ENCODE measurements at regions not wholly inside any gene's neighbourhood (a gene's known extent, or its start where the extent isn't known, plus 50 kb on each side); places are given as distances from the start of the nearest gene placed in this dataset.
"Not testable (repeated sequence)": the region's sequence is repeated elsewhere in the genome, so short reads cannot be mapped to it uniquely, and the experiment has no call there.

DNA sequence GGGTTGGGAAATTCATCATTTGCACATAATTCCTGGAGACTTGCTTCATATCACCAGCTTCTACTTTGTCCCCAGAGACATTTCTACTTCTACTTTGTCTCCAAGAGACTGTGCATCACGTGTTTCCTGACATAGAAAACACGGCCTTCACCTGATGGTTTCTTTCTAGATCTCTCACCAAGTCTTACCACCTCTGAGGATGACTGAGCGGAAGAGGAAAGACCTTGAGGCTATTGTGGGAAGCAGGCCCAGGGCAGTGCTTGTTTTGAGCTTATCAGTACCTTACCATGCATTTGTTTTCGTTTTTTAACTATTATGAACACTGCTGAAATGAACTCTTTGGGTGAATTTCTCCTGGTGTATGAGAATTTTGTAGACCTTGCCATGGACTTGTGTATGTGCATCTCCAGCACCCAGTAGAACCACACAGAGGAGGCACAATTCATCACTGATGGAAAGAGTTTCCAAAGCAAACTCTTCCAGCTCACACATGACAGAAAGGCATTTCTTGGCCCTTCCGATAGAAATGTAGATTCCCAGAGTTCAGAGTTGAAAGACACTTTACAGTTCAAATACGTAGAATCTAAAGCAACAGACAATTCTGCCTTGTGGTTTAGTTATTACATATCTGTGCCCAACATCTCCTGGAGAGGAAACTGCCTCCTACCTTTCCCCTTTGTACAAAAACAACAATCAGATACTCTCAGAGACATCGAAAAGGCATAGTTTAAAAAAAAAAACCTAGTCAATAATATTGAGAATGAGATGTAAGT is 434.7 kb downstream of the FUT8 start:
- Mint-ChIP-seq H3K27ac (ENCODE audit: low read depth, unreplicated experiment) (no peak overlapping the region), H3K36me3 (ENCODE audit: insufficient read depth, unreplicated experiment) (no peaks in the 10 kb centered on the region), H3K4me3 (ENCODE audit: unreplicated experiment) (no peak overlapping the region), H3K4me1 (ENCODE audit: insufficient read depth, unreplicated experiment) (no peaks in the 10 kb centered on the region), H3K9me3 (ENCODE audit: unreplicated experiment) (no peaks in the 10 kb centered on the region), H3K27me3 (ENCODE audit: insufficient read depth, unreplicated experiment) (peaks cover 10% of the 10 kb centered on the region)
- TF ChIP-seq, protein P1, sequence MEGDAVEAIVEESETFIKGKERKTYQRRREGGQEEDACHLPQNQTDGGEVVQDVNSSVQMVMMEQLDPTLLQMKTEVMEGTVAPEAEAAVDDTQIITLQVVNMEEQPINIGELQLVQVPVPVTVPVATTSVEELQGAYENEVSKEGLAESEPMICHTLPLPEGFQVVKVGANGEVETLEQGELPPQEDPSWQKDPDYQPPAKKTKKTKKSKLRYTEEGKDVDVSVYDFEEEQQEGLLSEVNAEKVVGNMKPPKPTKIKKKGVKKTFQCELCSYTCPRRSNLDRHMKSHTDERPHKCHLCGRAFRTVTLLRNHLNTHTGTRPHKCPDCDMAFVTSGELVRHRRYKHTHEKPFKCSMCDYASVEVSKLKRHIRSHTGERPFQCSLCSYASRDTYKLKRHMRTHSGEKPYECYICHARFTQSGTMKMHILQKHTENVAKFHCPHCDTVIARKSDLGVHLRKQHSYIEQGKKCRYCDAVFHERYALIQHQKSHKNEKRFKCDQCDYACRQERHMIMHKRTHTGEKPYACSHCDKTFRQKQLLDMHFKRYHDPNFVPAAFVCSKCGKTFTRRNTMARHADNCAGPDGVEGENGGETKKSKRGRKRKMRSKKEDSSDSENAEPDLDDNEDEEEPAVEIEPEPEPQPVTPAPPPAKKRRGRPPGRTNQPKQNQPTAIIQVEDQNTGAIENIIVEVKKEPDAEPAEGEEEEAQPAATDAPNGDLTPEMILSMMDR (IDR thresholded peaks at IDR 0.05; ENCODE audit: unreplicated experiment), result no peak
- CTCF ChIA-PET, result interaction anchor here (0.7 to 1.2 kb wide), 2 partner anchors 191 to 436 kb away, joined by 3 read pairs; no protein-coding TSS in a partner anchor
- no TSS peak for BruUV-seq (replicated peaks)
- POLR2A ChIA-PET, result interaction anchor here (0.5 kb wide), 1 partner anchor 428 kb away, joined by 3 read pairs; no protein-coding TSS in a partner anchor
- intact Hi-C loops (cut with micrococcal nuclease), result no loop called here
- DNase-seq (ENCODE audit: unreplicated experiment), result no peak

DNA sequence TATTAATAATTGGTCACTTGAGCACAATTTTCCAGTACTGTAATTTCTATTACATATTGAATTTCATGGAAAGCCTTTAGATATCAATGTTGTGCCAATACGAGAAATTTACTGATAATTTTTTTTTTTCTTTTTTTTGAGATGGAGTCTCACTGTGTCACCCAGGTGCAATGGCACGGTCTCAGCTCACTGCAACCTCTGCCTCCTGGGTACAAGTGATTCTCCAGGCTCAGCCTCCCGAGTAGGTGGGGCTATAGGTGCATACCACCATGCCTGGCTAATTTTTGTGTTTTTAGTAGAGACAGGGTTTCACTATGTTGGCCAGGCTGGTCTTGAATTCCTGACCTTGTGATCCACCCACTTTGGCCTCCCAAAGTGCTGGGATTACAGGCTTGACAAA is 435.4 kb downstream of the FUT8 start:
- BruUV-seq (replicated peaks); H3K4me3 Mint-ChIP-seq (ENCODE audit: unreplicated experiment); DNase-seq (ENCODE audit: unreplicated experiment); H3K4me1 Mint-ChIP-seq (ENCODE audit: insufficient read depth, unreplicated experiment); H3K36me3 Mint-ChIP-seq (ENCODE audit: insufficient read depth, unreplicated experiment); H3K9me3 Mint-ChIP-seq (ENCODE audit: unreplicated experiment); H3K27ac Mint-ChIP-seq (ENCODE audit: low read depth, unreplicated experiment); POLR2A ChIA-PET; CTCF ChIA-PET; intact Hi-C loops (cut with micrococcal nuclease): not testable (repeated sequence)
- H3K27me3 Mint-ChIP-seq (ENCODE audit: insufficient read depth, unreplicated experiment), result peaks cover 10% of the 10 kb centered on the region

DNA sequence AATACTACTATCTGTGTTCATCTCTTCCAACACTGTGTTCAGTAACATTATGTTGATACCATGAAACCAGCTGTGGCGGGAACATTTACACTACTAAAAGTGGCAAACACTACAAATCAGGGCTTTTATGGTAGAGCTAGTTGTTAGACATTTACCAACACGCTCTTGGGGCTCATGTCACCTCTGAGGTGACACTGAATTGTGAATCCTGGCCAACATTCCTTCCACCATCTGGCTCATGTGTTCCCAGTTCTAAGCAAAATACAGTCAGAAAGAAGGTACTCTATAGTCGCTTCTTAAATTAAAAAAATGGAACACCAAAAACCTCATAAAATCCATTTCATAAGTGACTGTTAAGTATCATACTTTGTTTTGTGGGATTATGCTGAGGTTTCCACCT is 436.6 kb downstream of the FUT8 start:
- intact Hi-C loops (cut with micrococcal nuclease), result no loop called here
- Mint-ChIP-seq H3K4me3 (ENCODE audit: unreplicated experiment) (no peak overlapping the region), H3K9me3 (ENCODE audit: unreplicated experiment) (no peaks in the 10 kb centered on the region)

DNA sequence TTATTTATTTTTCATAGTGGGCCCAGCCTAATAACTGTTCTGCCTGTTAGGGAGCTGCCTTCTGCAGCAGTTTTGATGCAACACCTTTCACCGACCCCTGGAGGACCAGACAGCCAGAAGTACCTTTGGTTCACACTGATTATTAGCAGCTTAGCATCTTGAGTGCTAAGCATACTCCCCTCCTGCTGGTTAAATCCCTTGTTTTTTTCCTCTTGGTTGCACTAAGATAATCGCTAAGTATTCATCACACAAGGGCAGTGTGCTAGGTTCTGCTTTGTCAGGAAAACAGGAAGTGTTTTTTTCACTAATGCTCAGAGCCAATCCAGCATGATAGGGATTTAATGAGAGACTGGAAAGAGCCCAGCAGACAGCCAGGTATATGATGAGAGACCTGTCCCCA is 437.0 kb downstream of the FUT8 start:
- H3K27me3 Mint-ChIP-seq (ENCODE audit: insufficient read depth, unreplicated experiment), result no peaks in the 10 kb centered on the region
- DNase-seq (ENCODE audit: unreplicated experiment), result no peak
- TF ChIP-seq, protein P1 (IDR thresholded peaks at IDR 0.05; ENCODE audit: unreplicated experiment), result no peak
- no peaks in the 10 kb centered on the region for H3K4me1 Mint-ChIP-seq (ENCODE audit: insufficient read depth, unreplicated experiment)
- intact Hi-C loops (cut with micrococcal nuclease), result no loop called here
- no peaks in the 10 kb centered on the region for H3K36me3 Mint-ChIP-seq (ENCODE audit: insufficient read depth, unreplicated experiment)
- no peak overlapping the region for H3K27ac Mint-ChIP-seq (ENCODE audit: low read depth, unreplicated experiment)
- no peaks in the 10 kb centered on the region for H3K9me3 Mint-ChIP-seq (ENCODE audit: unreplicated experiment)
- H3K4me3 Mint-ChIP-seq (ENCODE audit: unreplicated experiment), result no peak overlapping the region
- ChIA-PET CTCF (interaction anchor here (0.7 kb wide), 1 partner anchor 437 kb away, joined by 3 read pairs; the partner anchor contains the start of gene FUT8), POLR2A (interaction anchor here (0.5 kb wide), 1 partner anchor 28 kb away, joined by 3 read pairs; no protein-coding TSS in a partner anchor)
- no TSS peak for BruUV-seq (replicated peaks)

More for the DNA sequence above, 436.6 kb downstream of the FUT8 start:
- TF ChIP-seq, protein P1 (IDR thresholded peaks at IDR 0.05; ENCODE audit: unreplicated experiment), result no peak
- H3K27me3 Mint-ChIP-seq (ENCODE audit: insufficient read depth, unreplicated experiment), result peaks cover 3% of the 10 kb centered on the region
- no peak overlapping the region for H3K27ac Mint-ChIP-seq (ENCODE audit: low read depth, unreplicated experiment)
- ChIA-PET POLR2A (interaction anchor here (0.5 kb wide), 1 partner anchor 27 kb away, joined by 3 read pairs; no protein-coding TSS in a partner anchor), CTCF (interaction anchor here (0.7 kb wide), 1 partner anchor 437 kb away, joined by 3 read pairs; the partner anchor contains the start of gene FUT8)
- no peak for DNase-seq (ENCODE audit: unreplicated experiment)
- H3K4me1 Mint-ChIP-seq (ENCODE audit: insufficient read depth, unreplicated experiment), result no peaks in the 10 kb centered on the region
- no TSS peak for BruUV-seq (replicated peaks)
- H3K36me3 Mint-ChIP-seq (ENCODE audit: insufficient read depth, unreplicated experiment), result no peaks in the 10 kb centered on the region

Measured in MCF 10A (cell line).